ENCODE measurements at regions not wholly inside any gene's neighbourhood (a gene's known extent, or its start where the extent isn't known, plus 50 kb on each side); places are given as distances from the start of the nearest gene placed in this dataset.
A peak's percentile ranks its signal among the peaks of the same experiment; 100 is the strongest.
"Not testable (repeated sequence)": the region's sequence is repeated elsewhere in the genome, so short reads cannot be mapped to it uniquely, and the experiment has no call there.

GRCh38 chr7:32747443-32748148 lies 144.0 kb downstream of the KBTBD2 start:
- H3K9me3 ChIP-seq; intact Hi-C loops (cut with DNase I): not testable (repeated sequence)
- 60 to 71% (median 70%) methylated on average over 6 of the region's 6 CpGs for WGBS, 3 donors

GRCh38 chr7:32741853-32742476 lies 149.6 kb downstream of the KBTBD2 start:
- intact Hi-C loops (cut with DNase I); H3K4me1 ChIP-seq (ENCODE audit: insufficient read depth); H3K9me3 ChIP-seq; H3K36me3 ChIP-seq; H3K27me3 ChIP-seq; DNase-seq; H3K4me3 ChIP-seq; H3K27ac ChIP-seq: not testable (repeated sequence)
- 85 to 93% (median 91%) methylated on average over 4 of the region's 4 CpGs for WGBS, 3 donors

More at GRCh38 chr7:32747443-32748148, 144.0 kb downstream of the KBTBD2 start:
- H3K4me1 ChIP-seq (ENCODE audit: insufficient read depth); H3K27ac ChIP-seq; H3K4me3 ChIP-seq; H3K27me3 ChIP-seq; H3K36me3 ChIP-seq; DNase-seq: not testable (repeated sequence)

GRCh38 chr7:32739749-32740148 lies 151.8 kb downstream of the KBTBD2 start:
- 56 to 68% methylated on average over 1 of the region's 1 CpG; no CpG with 5 or more reads in 1 of the 3 donors for WGBS, 3 donors
- H3K4me3 ChIP-seq; H3K27ac ChIP-seq; H3K4me1 ChIP-seq (ENCODE audit: insufficient read depth); DNase-seq; H3K9me3 ChIP-seq; H3K27me3 ChIP-seq; H3K36me3 ChIP-seq; intact Hi-C loops (cut with DNase I): not testable (repeated sequence)

GRCh38 chr7:32738390-32738789 lies 153.2 kb downstream of the KBTBD2 start:
- WGBS, 3 donors, result 94 to 96% (median 96%) methylated on average over 3 of the region's 3 CpGs
- H3K27me3 ChIP-seq; H3K4me3 ChIP-seq; H3K36me3 ChIP-seq; DNase-seq; H3K9me3 ChIP-seq; H3K4me1 ChIP-seq (ENCODE audit: insufficient read depth); H3K27ac ChIP-seq; intact Hi-C loops (cut with DNase I): not testable (repeated sequence)

DNA sequence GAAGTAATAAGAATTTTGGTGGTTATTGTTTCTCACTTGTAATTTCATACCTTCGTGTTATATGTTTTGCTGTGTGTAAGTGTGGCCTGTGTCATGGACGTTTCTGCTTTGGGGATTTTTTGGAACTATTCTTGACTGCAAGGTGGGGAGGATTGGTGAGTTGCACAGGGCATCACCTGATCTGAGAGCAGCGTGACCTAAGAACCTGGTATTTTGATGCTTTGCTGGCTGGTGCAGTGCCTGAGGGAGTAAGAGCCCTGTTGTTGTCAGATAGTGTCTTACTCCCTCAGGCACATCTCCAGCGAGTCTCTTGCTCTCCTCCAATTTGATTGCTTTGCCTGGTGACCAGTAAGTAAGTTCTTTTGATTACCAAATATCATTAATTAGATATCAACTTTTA lies 158.8 kb downstream of the KBTBD2 start:
- intact Hi-C loops (cut with DNase I); H3K36me3 ChIP-seq; H3K9me3 ChIP-seq; DNase-seq; H3K4me1 ChIP-seq (ENCODE audit: insufficient read depth); H3K27me3 ChIP-seq; H3K4me3 ChIP-seq; H3K27ac ChIP-seq: not testable (repeated sequence)
- WGBS, 3 donors, result 88 to 94% (median 93%) methylated on average over 4 of the region's 4 CpGs

DNA sequence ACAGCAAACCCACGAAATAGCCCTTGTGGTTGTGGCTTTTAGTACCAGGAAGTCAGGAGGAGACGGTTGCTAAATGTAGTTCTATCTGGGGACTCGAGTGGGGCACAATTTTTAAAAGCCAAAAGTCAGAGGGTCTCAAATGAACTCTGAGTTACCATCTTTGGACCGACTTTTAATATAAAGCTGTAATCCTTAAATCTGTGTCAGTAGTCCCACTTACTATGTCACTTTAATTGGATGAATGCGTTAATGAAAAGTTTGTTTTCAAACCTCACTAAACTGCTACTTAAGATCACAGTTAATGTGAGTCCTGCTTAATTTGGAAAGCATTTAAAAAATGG lies 162.3 kb downstream of the KBTBD2 start:
- H3K27ac ChIP-seq; intact Hi-C loops (cut with DNase I); DNase-seq; H3K27me3 ChIP-seq; H3K9me3 ChIP-seq; H3K36me3 ChIP-seq; H3K4me1 ChIP-seq (ENCODE audit: insufficient read depth): not testable (repeated sequence)
- WGBS, 3 donors, result 17 to 20% (median 18%) methylated on average over 5 of the region's 5 CpGs
- H3K4me3 ChIP-seq, result peak overlapping the region; percentile 12

GRCh38 chr7:32728412-32729334 lies 162.9 kb downstream of the KBTBD2 start:
- DNase-seq, result peak; percentile 64 to 86 (median 72)
- Histone ChIP-seq H3K27ac (peak overlapping the region; percentile 77 to 91), H3K4me3 (peak overlapping the region; percentile 53)
- H3K27me3 ChIP-seq; H3K4me1 ChIP-seq (ENCODE audit: insufficient read depth); intact Hi-C loops (cut with DNase I); H3K9me3 ChIP-seq; H3K36me3 ChIP-seq: not testable (repeated sequence)
- WGBS, 3 donors, result 0 to 1% (median 0%) methylated on average over 33 to 105 of the region's 111 CpGs

GRCh38 chr7:32727483-32728411 lies 163.8 kb downstream of the KBTBD2 start:
- peak; percentile 26 to 61 (median 35) for DNase-seq
- H3K27me3 ChIP-seq; H3K4me1 ChIP-seq (ENCODE audit: insufficient read depth); intact Hi-C loops (cut with DNase I); H3K36me3 ChIP-seq; H3K9me3 ChIP-seq: not testable (repeated sequence)
- WGBS, 3 donors, result 3 to 5% (median 4%) methylated on average over 42 to 66 of the region's 66 CpGs
- peak overlapping the region; percentile 53 for H3K4me3 ChIP-seq
- peak overlapping the region; percentile 77 to 91 for H3K27ac ChIP-seq

GRCh38 chr7:32722837-32723236 lies 168.7 kb downstream of the KBTBD2 start:
- H3K27me3 ChIP-seq; H3K36me3 ChIP-seq; DNase-seq; H3K9me3 ChIP-seq; H3K27ac ChIP-seq; intact Hi-C loops (cut with DNase I); H3K4me1 ChIP-seq (ENCODE audit: insufficient read depth); H3K4me3 ChIP-seq: not testable (repeated sequence)
- 85 to 93% (median 86%) methylated on average over 4 of the region's 4 CpGs for WGBS, 3 donors
